ENCODE measurements at regions not wholly inside any gene's neighbourhood (a gene's known extent, or its start where the extent isn't known, plus 50 kb on each side); places are given as distances from the start of the nearest gene placed in this dataset.

DNA sequence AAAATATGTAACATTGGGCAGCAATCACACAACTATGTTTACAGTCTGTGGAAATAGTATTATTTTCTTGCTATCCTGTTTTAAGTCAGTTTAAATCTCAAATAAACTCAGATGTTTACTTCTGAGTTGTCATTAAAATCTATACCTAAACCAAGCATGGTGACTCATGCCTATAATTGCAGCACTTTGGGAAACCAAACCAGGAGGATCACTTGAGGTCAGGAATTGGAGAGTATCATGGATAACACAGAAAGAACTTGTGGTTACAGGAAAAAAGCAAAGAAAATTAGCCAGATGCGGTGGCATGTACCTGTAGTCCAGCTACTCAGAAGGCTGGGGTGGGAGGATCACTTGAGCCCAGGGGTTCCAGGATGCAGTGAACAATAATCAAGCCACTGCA is 631.6 kb upstream of the EPHA6 start:
- Histone ChIP-seq H3K36me3 (replicated peaks; ENCODE audit: insufficient read depth, low read length) (no peaks in the 10 kb centered on the region), H3K4me1 (ENCODE audit: low read length) (no peaks in the 10 kb centered on the region), H3K27ac (ENCODE audit: low read length) (no peak overlapping the region), H3K4me3 (ENCODE audit: low read length) (no peak overlapping the region), H4K20me1 (ENCODE audit: insufficient read depth, low read length) (no peaks in the 10 kb centered on the region), H3F3A (ENCODE audit: insufficient read depth, low read length) (no peaks in the 10 kb centered on the region), H3K79me2 (ENCODE audit: low read length) (no peaks in the 10 kb centered on the region), H3K9me2 (replicated peaks; ENCODE audit: insufficient read depth, low read length) (no peaks in the 10 kb centered on the region), H3K9ac (ENCODE audit: low read length) (no peak overlapping the region), H3K9me3 (replicated peaks; ENCODE audit: insufficient read depth, low read length) (no peaks in the 10 kb centered on the region), H3K27me3 (replicated peaks; ENCODE audit: insufficient read depth, low read length) (no peaks in the 10 kb centered on the region), H3K4me2 (ENCODE audit: low read depth, low read length) (no peak overlapping the region), H2AFZ (ENCODE audit: low read length) (no peak overlapping the region)
- no peak for DNase-seq
- TF ChIP-seq EZH2 (optimal IDR thresholded peaks at IDR 0.05; ENCODE audit: low read depth, low read length), result no peak
- no peak for TF ChIP-seq CTCF (IDR thresholded peaks at IDR 0.05; ENCODE audit: low read length)
- TF ChIP-seq EZH2phosphoT487 (IDR thresholded peaks at IDR 0.05; ENCODE audit: low read length), result no peak

- no peak for DNase-seq
- Histone ChIP-seq H3K4me2 (ENCODE audit: low read depth, low read length) (no peak overlapping the region), H3K27me3 (replicated peaks; ENCODE audit: insufficient read depth, low read length) (no peaks in the 10 kb centered on the region), H3K4me3 (ENCODE audit: low read length) (no peak overlapping the region), H3K9me3 (replicated peaks; ENCODE audit: insufficient read depth, low read length) (no peaks in the 10 kb centered on the region), H4K20me1 (ENCODE audit: insufficient read depth, low read length) (no peaks in the 10 kb centered on the region), H3K79me2 (ENCODE audit: low read length) (no peaks in the 10 kb centered on the region), H3K27ac (ENCODE audit: low read length) (no peak overlapping the region), H3K36me3 (replicated peaks; ENCODE audit: insufficient read depth, low read length) (no peaks in the 10 kb centered on the region), H3K9ac (ENCODE audit: low read length) (no peak overlapping the region), H3K9me2 (replicated peaks; ENCODE audit: insufficient read depth, low read length) (no peaks in the 10 kb centered on the region), H2AFZ (ENCODE audit: low read length) (no peak overlapping the region), H3K4me1 (ENCODE audit: low read length) (no peaks in the 10 kb centered on the region), H3F3A (ENCODE audit: insufficient read depth, low read length) (no peaks in the 10 kb centered on the region)
- no peak for TF ChIP-seq CTCF (IDR thresholded peaks at IDR 0.05; ENCODE audit: low read length)
- no peak for TF ChIP-seq EZH2phosphoT487 (IDR thresholded peaks at IDR 0.05; ENCODE audit: low read length)
- no peak for TF ChIP-seq EZH2 (optimal IDR thresholded peaks at IDR 0.05; ENCODE audit: low read depth, low read length)
Measured at GRCh38 chr3:96183871-96184270, 630.5 kb upstream of the EPHA6 start.

- Histone ChIP-seq H3K9me2 (replicated peaks; ENCODE audit: insufficient read depth, low read length) (no peaks in the 10 kb centered on the region), H3K4me3 (ENCODE audit: low read length) (no peak overlapping the region), H3K79me2 (ENCODE audit: low read length) (no peaks in the 10 kb centered on the region), H3K9ac (ENCODE audit: low read length) (no peak overlapping the region), H3K36me3 (replicated peaks; ENCODE audit: insufficient read depth, low read length) (no peaks in the 10 kb centered on the region), H2AFZ (ENCODE audit: low read length) (no peak overlapping the region), H3F3A (ENCODE audit: insufficient read depth, low read length) (no peaks in the 10 kb centered on the region), H3K4me2 (ENCODE audit: low read depth, low read length) (no peak overlapping the region), H3K27ac (ENCODE audit: low read length) (no peak overlapping the region), H3K9me3 (replicated peaks; ENCODE audit: insufficient read depth, low read length) (no peaks in the 10 kb centered on the region), H4K20me1 (ENCODE audit: insufficient read depth, low read length) (no peaks in the 10 kb centered on the region), H3K4me1 (ENCODE audit: low read length) (no peaks in the 10 kb centered on the region), H3K27me3 (replicated peaks; ENCODE audit: insufficient read depth, low read length) (no peaks in the 10 kb centered on the region)
- no peak for DNase-seq
- TF ChIP-seq EZH2phosphoT487 (IDR thresholded peaks at IDR 0.05; ENCODE audit: low read length) (no peak), EZH2 (optimal IDR thresholded peaks at IDR 0.05; ENCODE audit: low read depth, low read length) (no peak), CTCF (IDR thresholded peaks at IDR 0.05; ENCODE audit: low read length) (no peak)
Measured at GRCh38 chr3:96190024-96190616, 624.3 kb upstream of the EPHA6 start.

Data from MM.1S (cell line).